IPS-18a (cell line): ENCODE measurements at regions not wholly inside any gene's neighbourhood (a gene's known extent, or its start where the extent isn't known, plus 50 kb on each side); places are given as distances from the start of the nearest gene placed in this dataset.

ENCODE experiments used
- H3K27ac ChIP-seq: one replicate; pipeline ENCODE4 v1.5.1; 2013; ENCODE audit warnings: low read length
- H3K27me3 ChIP-seq: one replicate; pipeline ENCODE4 v1.6.1; 2013; ENCODE audit warnings: mild to moderate bottlenecking, low read length; ENCODE audit not compliant: control insufficient read depth, insufficient read depth
- H3K36me3 ChIP-seq: one replicate; pipeline ENCODE4 v1.6.1; 2013; ENCODE audit warnings: low read depth, low read length; ENCODE audit not compliant: control insufficient read depth
- H3K4me1 ChIP-seq: one replicate; pipeline ENCODE4 v1.6.1; 2013; ENCODE audit warnings: low read depth, low read length; ENCODE audit not compliant: control insufficient read depth
- H3K4me3 ChIP-seq: one replicate; pipeline ENCODE4 v1.5.1; 2013; ENCODE audit warnings: low read length
- H3K9ac ChIP-seq: one replicate; pipeline ENCODE4 v1.6.1; 2013; ENCODE audit warnings: mild to moderate bottlenecking, low read length, moderate library complexity
- H3K9me3 ChIP-seq: one replicate; pipeline ENCODE4 v1.6.1; 2013; ENCODE audit warnings: low read depth, low read length; ENCODE audit not compliant: control insufficient read depth

GRCh38 chr2:177058747-177059146, 153.8 kb upstream of the HNRNPA3 start:
- Histone ChIP-seq H3K4me3 (no peak overlapping the region), H3K27me3 (no peaks in the 10 kb centered on the region), H3K27ac (no peak overlapping the region), H3K9me3 (no peaks in the 10 kb centered on the region), H3K4me1 (no peaks in the 10 kb centered on the region), H3K36me3 (no peaks in the 10 kb centered on the region), H3K9ac (no peak overlapping the region)

- no peak overlapping the region for H3K9ac ChIP-seq
- no peaks in the 10 kb centered on the region for H3K9me3 ChIP-seq
- no peaks in the 10 kb centered on the region for H3K27me3 ChIP-seq
These were observed 153.3 kb upstream of the HNRNPA3 start for GRCh38 chr2:177059293-177059692.

GRCh38 chr2:177063331-177063730, 149.3 kb upstream of the HNRNPA3 start:
- no peak overlapping the region for H3K27ac ChIP-seq
- no peak overlapping the region for H3K4me3 ChIP-seq
- H3K9me3 ChIP-seq = no peaks in the 10 kb centered on the region
- no peak overlapping the region for H3K9ac ChIP-seq
- no peaks in the 10 kb centered on the region for H3K4me1 ChIP-seq
- no peaks in the 10 kb centered on the region for H3K36me3 ChIP-seq
- no peaks in the 10 kb centered on the region for H3K27me3 ChIP-seq

More at GRCh38 chr2:177059293-177059692, 153.3 kb upstream of the HNRNPA3 start:
- Histone ChIP-seq H3K4me1 (no peaks in the 10 kb centered on the region), H3K27ac (no peak overlapping the region), H3K36me3 (no peaks in the 10 kb centered on the region), H3K4me3 (no peak overlapping the region)

DNA sequence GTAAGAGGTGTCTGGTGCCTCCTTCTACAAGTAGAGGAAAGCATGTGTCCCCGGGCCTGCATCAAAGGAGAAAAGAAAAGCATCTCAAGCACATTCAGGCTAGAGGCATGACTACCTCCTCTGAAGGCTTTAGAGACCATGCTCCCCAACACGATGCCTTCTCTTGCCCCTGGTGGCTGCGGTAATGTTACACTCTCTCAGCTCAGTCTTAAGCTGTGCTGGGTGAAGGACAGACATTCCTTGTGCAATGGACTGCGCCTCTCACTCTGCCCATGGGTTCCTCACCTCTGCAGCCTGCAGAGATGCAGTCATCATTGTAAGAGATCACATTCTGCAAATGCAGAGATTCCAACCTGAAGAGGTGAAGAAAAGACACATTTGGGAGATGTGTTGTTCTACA, 148.2 kb upstream of the HNRNPA3 start:
- Histone ChIP-seq H3K27ac (no peak overlapping the region), H3K36me3 (no peaks in the 10 kb centered on the region), H3K9ac (no peak overlapping the region), H3K4me1 (no peaks in the 10 kb centered on the region), H3K4me3 (no peak overlapping the region), H3K9me3 (no peaks in the 10 kb centered on the region), H3K27me3 (no peaks in the 10 kb centered on the region)

DNA sequence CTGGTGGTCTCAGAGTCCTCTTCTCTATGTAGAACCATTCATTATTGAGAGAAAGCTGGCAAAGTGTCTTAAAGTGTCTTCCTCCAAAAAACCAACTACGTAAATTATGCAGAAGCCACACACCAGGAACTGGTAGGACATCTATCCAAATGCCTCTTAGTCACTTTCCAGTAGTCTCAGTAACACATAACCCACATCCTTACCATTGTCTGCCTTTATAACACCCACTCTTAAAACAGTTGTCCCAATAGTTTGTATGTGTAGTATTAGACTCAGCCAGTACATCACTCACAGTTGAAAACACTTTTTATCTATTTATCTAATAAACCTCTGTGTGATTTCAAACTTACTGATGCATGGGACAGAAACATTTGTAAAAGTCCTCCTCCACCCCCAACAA, 143.6 kb upstream of the HNRNPA3 start:
- no peaks in the 10 kb centered on the region for H3K4me1 ChIP-seq

DNA sequence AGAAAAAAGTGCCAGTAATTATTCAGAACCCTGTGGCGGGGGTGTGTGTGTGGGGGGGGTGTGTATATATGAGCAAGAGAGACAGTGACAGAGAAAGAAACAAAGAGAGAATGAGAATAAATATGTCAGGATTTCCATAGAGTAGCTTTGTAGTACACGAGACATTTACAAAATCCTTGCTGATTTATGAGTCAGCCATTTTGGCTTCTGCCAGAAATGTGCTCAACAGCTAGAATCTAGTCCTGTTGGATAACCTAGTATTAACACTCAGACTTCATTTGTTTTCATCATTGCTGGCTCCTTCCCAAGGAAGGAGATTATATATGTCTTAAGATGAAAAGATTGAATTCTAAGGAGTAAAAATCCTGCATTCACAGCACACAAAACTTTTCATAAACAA, 140.5 kb upstream of the HNRNPA3 start:
- H3K4me1 ChIP-seq = peaks cover 4% of the 10 kb centered on the region
- no peaks in the 10 kb centered on the region for H3K36me3 ChIP-seq
- H3K4me3 ChIP-seq = no peak overlapping the region
- H3K27ac ChIP-seq = no peak overlapping the region
- no peaks in the 10 kb centered on the region for H3K9me3 ChIP-seq
- H3K9ac ChIP-seq = no peak overlapping the region
- no peaks in the 10 kb centered on the region for H3K27me3 ChIP-seq

More for the DNA sequence above, 143.6 kb upstream of the HNRNPA3 start:
- H3K27me3 ChIP-seq = no peaks in the 10 kb centered on the region
- H3K36me3 ChIP-seq = no peaks in the 10 kb centered on the region
- H3K4me3 ChIP-seq = no peak overlapping the region
- no peak overlapping the region for H3K9ac ChIP-seq
- no peaks in the 10 kb centered on the region for H3K9me3 ChIP-seq
- H3K27ac ChIP-seq = no peak overlapping the region

DNA sequence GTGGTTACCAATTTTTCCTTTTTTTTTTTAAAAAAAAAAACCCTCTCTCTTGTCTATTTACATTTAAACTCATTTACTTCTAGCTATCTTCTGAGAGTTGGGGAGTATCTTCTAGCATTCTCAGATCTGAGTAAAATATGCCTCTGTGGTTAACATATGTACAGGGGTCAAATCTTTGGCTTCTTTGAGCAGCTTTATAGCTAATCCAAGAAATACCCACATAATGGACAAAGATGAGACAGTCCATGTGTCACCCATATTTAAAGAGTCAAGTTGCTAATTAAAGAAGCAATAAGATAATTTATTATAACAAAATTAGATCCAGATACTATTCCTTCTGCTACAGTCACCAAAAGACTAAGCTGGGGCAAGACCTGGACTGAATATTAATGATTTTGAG, 139.0 kb upstream of the HNRNPA3 start:
- Histone ChIP-seq H3K36me3 (no peaks in the 10 kb centered on the region), H3K9me3 (no peaks in the 10 kb centered on the region), H3K4me3 (no peak overlapping the region), H3K4me1 (peaks cover 4% of the 10 kb centered on the region), H3K27ac (no peak overlapping the region), H3K27me3 (no peaks in the 10 kb centered on the region), H3K9ac (no peak overlapping the region)

- Histone ChIP-seq H3K4me1 (peaks cover 4% of the 10 kb centered on the region), H3K27ac (no peak overlapping the region), H3K4me3 (no peak overlapping the region), H3K9me3 (no peaks in the 10 kb centered on the region), H3K27me3 (no peaks in the 10 kb centered on the region), H3K9ac (no peak overlapping the region), H3K36me3 (no peaks in the 10 kb centered on the region)
These were observed 138.4 kb upstream of the HNRNPA3 start for GRCh38 chr2:177074099-177074710.

DNA sequence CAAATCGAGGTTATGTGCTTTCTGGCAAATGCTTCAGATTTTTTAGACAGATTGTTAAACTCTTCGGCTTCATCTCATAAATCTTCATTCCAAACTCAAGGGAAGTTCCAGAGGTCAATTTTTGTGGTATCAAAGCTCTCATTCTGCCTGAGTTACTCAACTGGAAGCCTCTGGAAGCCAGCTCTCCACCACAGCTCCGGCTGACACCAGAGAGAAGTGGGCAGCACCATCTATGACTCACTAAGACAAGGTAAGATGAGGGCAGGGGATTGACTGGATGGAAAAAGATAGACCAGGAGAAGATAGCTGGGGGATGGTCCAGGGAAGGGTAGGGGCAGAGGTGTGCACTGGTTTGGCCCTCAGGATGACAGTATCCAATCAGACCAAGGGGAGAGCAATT, 137.3 kb upstream of the HNRNPA3 start:
- Histone ChIP-seq H3K4me1 (peaks cover 4% of the 10 kb centered on the region), H3K36me3 (no peaks in the 10 kb centered on the region), H3K9me3 (no peaks in the 10 kb centered on the region), H3K27ac (no peak overlapping the region), H3K4me3 (no peak overlapping the region), H3K9ac (no peak overlapping the region), H3K27me3 (no peaks in the 10 kb centered on the region)

- Histone ChIP-seq H3K36me3 (no peaks in the 10 kb centered on the region), H3K4me1 (peaks cover 4% of the 10 kb centered on the region), H3K9ac (no peak overlapping the region), H3K27ac (no peak overlapping the region), H3K4me3 (no peak overlapping the region), H3K27me3 (no peaks in the 10 kb centered on the region), H3K9me3 (no peaks in the 10 kb centered on the region)
These were observed 135.9 kb upstream of the HNRNPA3 start for GRCh38 chr2:177076636-177077179.

DNA sequence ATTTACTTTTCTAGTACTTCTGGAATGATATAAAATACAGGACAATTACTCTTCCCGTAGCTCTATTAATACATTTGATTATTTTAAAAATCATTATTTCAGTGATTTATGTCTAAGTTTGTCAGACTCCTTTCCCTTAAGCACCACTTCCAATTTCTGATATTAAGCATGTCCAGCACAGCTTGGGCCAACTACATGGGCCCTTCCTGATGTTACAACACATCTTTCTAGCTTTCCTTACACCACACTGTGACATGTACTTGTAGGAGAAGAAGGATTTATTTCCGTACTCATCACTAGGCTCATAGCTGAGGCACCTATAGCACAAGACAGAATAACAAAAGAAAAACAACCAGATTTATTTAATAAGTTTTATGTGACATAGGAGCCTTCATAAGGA, 134.8 kb upstream of the HNRNPA3 start:
- Histone ChIP-seq H3K27ac (no peak overlapping the region), H3K9me3 (no peaks in the 10 kb centered on the region), H3K4me1 (peaks cover 4% of the 10 kb centered on the region), H3K27me3 (no peaks in the 10 kb centered on the region), H3K9ac (no peak overlapping the region), H3K36me3 (no peaks in the 10 kb centered on the region), H3K4me3 (no peak overlapping the region)

GRCh38 chr2:177078416-177078815, 134.2 kb upstream of the HNRNPA3 start:
- H3K4me1 ChIP-seq = peaks cover 4% of the 10 kb centered on the region
- no peaks in the 10 kb centered on the region for H3K36me3 ChIP-seq

More at GRCh38 chr2:177078416-177078815, 134.2 kb upstream of the HNRNPA3 start:
- no peak overlapping the region for H3K27ac ChIP-seq
- no peak overlapping the region for H3K4me3 ChIP-seq
- H3K9ac ChIP-seq = no peak overlapping the region
- no peaks in the 10 kb centered on the region for H3K27me3 ChIP-seq
- H3K9me3 ChIP-seq = no peaks in the 10 kb centered on the region
